HG03521 (cell line): ENCODE measurements at regions not wholly inside any gene's neighbourhood (a gene's known extent, or its start where the extent isn't known, plus 50 kb on each side); places are given as distances from the start of the nearest gene placed in this dataset.

Experiments
- ATAC-seq: cut with Tn5 transposase; IDR thresholded peaks from one replicate; pipeline ENCODE4 v1.9.1; 2021; ENCODE audit warnings: mild to moderate bottlenecking, moderate library complexity; ENCODE audit not compliant: unreplicated experiment

DNA sequence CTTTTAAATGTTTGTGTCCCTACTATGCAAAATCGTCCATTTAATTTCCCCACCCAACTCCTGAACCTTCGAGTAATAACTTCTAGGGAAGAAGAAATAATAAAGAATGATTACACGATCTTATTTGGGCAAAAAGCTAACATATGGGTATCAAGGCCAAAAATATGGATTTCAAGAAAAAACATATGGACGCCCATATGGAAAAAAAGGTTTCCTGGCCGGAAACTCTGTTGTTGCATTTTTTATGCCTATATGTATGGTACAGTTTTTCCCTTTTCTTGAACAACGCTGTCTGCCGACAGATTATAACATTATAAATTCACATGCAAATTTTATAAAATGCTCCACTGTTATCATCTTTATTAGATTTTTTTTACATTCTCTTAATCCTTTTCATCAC, 167.6 kb upstream of the ESRRG start:
- no peak for ATAC-seq

DNA sequence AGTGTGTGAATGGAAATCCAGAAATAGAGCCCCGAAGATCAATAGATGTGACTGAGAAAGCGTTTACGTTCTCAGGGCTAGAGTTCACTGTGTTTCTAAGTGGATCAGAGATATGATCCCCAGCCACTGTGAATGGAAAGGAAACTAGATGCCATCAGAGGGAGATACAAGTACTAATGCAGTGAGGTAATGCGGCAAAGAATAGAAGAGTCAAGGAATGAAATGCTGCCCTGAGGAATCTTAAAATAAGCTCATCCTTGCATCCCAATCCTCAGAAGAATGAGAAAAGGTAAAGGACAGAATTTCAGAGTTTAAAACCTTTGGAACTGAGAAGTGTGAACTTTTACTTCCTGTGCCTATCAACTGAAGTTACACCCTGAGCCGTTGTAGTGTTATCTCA, 165.5 kb upstream of the ESRRG start:
- ATAC-seq = no peak

GRCh38 chr1:216887032-216887431, 163.8 kb upstream of the ESRRG start:
- no peak for ATAC-seq

GRCh38 chr1:216884614-216885229, 161.5 kb upstream of the ESRRG start:
- ATAC-seq = no peak

GRCh38 chr1:216883518-216883917, 160.3 kb upstream of the ESRRG start:
- ATAC-seq = no peak

DNA sequence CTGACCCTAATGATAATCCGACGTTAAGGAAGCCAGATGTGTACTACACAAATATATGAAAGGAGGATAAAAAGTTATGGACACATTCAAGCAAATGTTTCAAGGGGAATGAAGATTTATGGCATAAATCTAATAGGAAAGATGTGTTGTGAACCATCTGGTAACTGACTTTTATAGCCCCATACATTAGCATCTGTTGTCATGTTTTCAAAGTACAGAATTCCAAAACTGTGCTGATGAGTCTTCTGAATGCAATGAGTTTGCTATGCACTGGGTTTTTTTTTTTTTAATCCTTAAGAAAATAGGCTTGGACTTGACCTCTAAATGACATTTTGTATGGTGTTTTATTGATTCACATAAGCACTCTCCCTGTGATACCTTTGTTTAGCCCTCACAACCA, 158.5 kb upstream of the ESRRG start:
- ATAC-seq = no peak

DNA sequence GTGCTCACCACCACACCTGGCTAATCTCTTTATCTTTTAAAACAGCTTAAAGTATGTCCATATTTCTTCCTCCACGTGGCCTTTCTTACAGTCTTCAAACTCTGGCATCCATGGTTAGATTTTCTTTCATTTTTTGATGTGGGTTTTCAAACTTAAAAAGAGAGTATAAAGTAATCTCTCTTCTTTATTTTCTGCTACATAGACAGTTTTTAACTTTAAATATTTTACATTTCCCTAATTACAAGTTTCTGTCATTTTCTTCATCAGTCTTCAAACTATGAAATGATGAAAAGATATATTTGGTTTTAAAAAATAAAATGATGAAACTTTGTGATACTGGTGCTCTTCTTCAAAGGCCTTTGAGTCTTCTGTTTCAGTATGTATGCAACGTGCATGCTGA, 143.5 kb upstream of the ESRRG start:
- no peak for ATAC-seq

GRCh38 chr1:216855810-216856209, 132.6 kb upstream of the ESRRG start:
- ATAC-seq = no peak

GRCh38 chr1:216854836-216855484, 131.7 kb upstream of the ESRRG start:
- no peak for ATAC-seq

- ATAC-seq = no peak
These were observed 127.8 kb upstream of the ESRRG start for GRCh38 chr1:216851073-216851472.

- ATAC-seq = no peak
These were observed 125.9 kb upstream of the ESRRG start for GRCh38 chr1:216849146-216849545.

DNA sequence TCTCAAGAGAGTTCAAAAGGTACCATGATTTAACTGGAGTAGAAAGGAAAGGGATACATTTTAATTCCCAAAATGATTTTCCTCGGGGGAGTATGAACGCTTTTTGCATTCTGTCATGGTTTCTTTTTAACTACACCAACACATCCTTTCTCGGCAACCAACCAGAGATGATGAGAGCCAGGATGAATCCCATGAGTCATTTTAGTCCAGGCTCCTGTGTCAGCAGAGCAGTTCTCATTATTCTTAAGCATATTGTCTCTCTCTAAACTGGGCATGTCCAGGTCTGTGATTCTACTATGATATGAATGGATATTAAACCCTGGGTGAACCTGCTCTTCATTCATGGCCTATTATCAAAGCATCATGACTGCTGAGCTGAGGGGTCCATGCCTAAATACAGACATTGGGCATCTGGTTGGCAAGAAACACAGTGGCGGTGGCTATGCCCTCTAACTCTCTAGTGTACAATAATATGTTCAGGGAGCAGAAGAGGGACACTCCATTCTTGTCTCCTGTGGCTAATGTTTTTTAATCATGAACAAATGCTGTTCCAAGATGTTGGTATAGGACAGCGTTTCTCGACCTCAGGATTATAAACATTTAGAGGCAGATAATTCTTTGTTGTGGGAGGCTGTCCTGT, 124.3 kb upstream of the ESRRG start:
- ATAC-seq = no peak

DNA sequence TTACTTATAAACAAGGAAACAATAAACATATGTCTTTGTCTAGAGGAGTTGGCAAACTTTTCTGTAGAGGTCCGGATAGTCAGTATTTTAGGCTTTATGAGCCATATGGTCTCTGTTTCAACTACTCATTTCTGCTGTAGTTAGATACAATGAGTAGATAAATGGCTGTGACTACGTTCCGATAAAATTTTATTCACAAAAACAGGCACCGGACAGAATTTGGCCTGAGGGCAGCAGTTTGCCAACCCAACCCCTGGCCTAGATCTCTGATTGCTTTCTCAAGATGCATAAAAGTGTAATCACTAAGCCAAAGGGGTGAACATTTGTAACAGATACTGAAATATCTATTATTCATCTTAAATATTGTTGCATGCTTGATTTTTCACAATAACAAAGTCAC, 123.1 kb upstream of the ESRRG start:
- ATAC-seq = no peak

DNA sequence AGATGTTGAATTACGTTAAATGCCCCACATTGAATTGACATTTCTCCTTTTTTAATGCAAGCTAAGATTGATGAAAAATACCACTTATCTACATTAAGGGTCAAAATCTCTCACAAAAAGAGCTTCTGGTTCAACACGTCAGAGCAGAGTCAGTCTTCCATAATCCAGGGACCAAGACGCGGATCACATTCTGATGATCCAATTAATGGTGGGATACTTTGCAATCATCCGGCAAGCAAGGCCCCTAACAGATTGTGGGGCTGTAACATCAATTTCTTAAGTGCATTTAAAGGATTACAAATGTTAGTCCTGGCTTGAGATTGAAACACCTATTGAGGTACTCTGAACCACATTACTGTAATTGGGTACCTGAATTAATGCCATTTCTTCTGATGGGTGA, 120.2 kb upstream of the ESRRG start:
- ATAC-seq = no peak

DNA sequence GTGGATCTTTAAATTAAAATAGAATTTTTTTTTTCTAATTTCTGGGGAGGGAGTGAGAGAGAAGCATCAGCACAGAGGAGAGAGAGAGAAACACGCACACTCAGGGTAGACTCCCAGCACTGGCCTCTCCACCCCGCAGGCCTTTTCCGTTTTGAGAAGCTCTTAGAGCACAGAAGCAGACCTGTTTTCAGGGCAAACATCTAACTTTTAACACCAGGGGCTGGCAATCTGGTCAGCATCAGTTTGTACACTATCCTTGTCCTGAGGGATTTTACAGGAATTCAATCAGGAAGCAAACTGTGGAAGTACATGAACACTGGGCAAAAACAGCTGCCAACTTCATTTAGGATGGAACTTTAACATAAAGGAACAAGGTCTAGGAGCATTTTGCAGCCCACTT, 117.9 kb upstream of the ESRRG start:
- no peak for ATAC-seq

DNA sequence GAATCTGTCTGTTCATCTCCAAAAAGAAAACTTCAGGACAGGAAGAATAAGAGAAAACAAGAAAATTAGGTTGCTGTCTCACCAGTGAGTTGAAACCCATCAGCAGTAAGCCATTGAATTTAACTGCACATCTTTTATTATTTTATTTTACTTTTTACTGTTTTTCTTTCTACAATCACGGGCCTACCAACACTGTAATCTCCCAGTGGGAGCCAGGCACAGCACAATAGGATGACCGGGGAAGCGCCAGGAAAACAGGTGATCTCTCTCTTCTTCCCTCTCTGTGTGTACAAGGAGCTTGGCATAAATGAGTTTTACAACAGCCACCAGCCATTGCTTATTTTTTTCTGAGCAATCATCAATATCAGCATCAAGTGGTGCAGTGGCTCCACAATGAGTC, 113.1 kb upstream of the ESRRG start:
- ATAC-seq = no peak

DNA sequence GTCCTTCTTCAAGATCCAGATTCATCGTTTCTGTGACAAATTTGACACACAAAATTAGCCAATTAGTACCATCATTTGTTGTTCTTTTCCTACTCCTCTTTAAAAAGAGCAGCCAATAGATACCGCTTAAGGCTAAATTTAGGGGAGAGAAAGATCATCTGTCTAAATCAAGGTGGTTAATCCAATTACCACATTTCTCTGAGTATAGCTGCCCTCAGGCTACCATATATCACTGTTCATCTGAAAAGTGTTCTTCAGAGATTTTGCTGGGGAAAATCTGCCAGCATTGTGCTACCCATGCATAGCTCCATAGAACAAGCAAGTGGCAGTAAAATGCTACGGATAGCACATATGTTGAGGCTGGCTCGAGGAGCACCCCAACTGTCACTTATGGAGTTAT, 110.3 kb upstream of the ESRRG start:
- ATAC-seq = no peak

- no peak for ATAC-seq
These were observed 109.0 kb upstream of the ESRRG start for GRCh38 chr1:216832192-216832591.

GRCh38 chr1:216830424-216831210, 107.4 kb upstream of the ESRRG start:
- no peak for ATAC-seq

GRCh38 chr1:216827251-216827650, 104.0 kb upstream of the ESRRG start:
- no peak for ATAC-seq

- no peak for ATAC-seq
These were observed 103.4 kb upstream of the ESRRG start for GRCh38 chr1:216826646-216827045.

GRCh38 chr1:216826214-216826613, 103.0 kb upstream of the ESRRG start:
- no peak for ATAC-seq
